ENCODE measurements at regions not wholly inside any gene's neighbourhood (a gene's known extent, or its start where the extent isn't known, plus 50 kb on each side); places are given as distances from the start of the nearest gene placed in this dataset.
"Not testable (repeated sequence)": the region's sequence is repeated elsewhere in the genome, so short reads cannot be mapped to it uniquely, and the experiment has no call there.

DNA sequence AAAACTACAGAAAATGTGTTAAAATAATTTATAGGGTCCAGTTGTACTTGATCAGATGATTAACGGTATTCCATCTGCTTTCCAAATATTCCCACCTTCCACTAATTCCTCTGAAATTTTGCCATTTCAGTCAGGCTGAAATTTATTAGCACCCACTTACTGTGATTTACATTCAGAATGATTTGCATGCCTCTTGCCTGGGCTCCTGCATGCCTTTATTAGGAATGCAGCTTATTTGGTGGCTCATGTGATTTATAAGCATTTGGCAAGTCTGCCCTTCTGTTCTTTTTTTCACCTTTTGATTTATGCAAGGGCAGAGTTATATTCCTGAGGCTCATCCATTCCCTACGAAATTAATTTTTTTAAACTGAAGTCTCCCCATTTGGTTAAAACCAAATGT, 1594.5 kb upstream of the PIK3C3 start:
- DNase-seq (ENCODE audit: low read depth in 4 of 4, low spot score in 3 of 4), result no peak

DNA sequence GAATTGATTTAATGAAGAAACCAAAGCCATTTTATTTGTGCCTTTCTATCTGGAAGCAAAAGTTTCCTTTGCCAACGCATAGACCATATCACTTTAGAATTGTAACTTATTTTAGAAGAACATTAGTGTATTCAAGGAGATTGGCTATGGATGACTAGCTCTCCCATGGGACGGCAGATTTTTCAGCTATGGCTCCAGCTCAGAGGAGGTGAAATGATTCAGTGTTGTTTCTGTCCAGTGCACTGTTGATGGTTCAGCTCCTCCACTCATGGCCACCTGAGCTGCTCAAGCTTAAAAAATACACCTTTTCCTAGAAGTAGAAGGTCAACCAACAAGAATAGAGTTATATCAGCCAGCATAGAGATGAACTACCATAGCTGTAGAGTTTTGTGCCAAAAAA, 1597.5 kb upstream of the PIK3C3 start:
- no peak for DNase-seq (ENCODE audit: low read depth in 4 of 4, low spot score in 3 of 4)

DNA sequence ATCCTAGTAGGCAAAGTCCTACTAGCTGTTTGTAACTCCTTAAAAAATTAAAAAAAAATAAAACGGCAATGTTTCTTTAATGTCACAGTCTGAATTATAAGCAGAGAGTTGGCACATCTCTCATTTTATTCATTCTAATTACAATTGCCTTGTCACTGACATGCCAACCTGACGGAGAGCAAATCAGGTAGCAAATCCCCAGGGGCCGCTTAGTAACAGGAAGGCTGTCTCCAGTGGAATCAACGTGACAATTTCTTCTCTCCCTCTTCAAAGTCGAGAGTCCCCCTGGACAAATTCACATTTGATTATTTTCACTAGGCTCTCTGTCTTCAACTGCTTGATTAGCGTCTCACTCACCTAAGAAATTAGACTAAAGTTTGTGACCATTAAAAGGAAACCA, 1598.9 kb upstream of the PIK3C3 start:
- no peak for DNase-seq (ENCODE audit: low read depth in 4 of 4, low spot score in 3 of 4)

DNA sequence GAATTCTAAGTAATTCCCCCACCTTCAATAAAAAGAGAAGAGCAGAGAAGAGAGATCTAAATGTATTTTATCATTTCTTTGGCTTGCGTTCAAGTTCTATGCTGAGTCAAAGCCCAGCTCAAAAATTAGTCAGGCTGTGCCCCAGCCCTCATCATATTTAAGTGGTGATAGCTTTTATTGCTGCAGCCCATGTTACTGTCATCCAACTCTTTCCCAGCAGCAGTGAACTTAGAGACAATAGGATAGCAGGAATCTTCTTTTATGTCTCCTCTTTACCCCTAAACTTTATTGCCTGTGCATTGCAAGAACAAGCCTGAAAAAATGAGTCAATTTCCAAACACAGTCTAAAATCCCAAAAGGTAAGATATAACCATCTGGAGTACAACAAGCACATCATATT, 1599.3 kb upstream of the PIK3C3 start:
- DNase-seq (ENCODE audit: low read depth in 4 of 4, low spot score in 3 of 4), result no peak

DNA sequence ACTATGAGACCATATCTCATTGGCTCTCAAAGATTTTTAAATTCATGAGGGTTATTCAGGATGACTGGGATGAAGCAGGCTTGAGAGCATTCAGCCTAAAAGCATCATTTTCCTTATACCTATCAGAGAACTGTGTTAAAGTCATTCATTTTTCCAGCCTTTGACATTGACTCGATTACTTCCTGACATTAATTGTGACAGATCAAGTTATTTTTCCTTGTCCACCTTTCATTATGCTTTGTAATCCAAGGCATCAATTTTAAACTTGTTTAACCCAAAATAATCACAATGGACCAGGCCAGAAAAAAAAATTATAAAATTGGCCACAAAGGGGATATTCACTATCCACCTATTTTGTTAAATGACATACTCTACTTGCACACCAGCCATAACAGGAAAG, 1606.8 kb upstream of the PIK3C3 start:
- no peak for DNase-seq (ENCODE audit: low read depth in 4 of 4, low spot score in 3 of 4)

DNA sequence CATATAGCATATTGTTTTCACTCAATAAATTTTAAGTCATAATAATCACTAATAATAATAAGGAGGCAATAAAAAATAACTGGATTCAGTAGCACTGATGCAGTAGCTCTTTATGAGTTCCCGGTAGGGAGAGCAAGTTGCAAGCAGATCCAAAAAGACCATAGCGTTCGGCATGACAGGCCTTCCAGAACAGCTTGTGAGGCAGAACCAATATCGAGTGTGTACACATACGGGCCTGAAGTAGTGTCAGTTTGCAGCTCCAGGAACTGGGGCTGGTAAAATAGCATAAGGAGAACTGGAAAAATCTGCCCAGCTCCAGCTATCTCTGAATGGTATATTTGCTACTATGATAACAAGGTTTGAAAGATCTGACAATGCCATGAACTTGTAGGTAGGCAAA, 1607.8 kb upstream of the PIK3C3 start:
- DNase-seq (ENCODE audit: low read depth in 4 of 4, low spot score in 3 of 4), result no peak

DNA sequence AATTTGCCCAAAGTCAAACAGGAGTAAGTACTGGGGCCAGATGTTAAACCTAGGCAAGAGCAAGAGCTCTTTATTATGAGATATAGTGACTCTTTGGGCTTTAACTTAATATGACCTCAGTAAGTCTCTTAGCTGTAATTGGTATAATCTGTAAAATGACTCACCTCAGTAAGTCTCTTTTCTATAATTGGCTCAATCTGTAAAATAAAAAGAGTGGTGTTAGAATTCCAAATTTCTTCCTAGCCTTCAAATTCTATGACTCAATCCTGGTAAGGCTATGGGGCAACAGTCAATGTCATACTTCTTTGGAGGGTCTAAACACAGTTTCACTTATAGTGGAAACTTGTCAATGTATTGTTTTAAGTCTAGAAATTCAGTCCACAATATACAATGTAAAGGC, 1608.9 kb upstream of the PIK3C3 start:
- DNase-seq (ENCODE audit: low read depth in 4 of 4, low spot score in 3 of 4), result no peak

DNA sequence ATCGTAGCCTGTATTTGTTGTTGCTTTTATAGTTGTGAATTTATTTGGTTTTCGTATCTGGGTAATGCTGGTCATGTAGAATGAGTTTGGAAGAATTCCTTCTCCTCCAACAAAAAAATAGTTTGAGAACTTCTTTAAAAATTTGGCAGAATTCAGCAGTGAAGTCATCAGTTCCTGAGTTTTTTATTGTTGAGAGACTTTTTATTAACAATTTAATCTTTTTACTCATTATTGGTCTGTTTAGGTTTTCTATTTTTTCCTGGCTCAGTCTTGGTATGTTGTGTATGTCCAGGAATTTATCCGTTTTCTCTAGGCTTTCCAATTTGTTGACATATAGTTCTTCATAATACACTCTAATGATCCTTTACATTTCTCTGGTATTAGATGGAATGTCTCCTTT, 1613.3 kb upstream of the PIK3C3 start:
- no peak for DNase-seq (ENCODE audit: low read depth in 4 of 4, low spot score in 3 of 4)

DNA sequence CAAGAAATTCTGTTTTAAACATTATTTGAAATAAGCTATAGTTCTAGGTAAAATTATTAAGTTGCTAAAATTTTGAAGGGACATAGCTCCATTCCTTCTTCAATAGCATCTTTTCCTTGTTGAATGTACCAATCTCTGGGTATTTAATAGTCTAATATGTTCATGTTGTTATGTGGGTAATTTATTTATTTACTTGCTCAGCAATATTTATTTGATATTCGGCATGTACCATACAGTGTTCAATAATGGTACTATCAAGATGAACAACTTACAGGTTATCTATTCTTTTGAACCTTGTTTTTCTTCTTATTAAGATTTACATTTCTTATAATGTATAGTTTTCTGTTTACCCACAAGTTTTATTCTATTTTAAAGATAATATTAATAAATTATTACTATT, 1616.8 kb upstream of the PIK3C3 start:
- DNase-seq (ENCODE audit: low read depth in 4 of 4, low spot score in 3 of 4), result no peak

DNA sequence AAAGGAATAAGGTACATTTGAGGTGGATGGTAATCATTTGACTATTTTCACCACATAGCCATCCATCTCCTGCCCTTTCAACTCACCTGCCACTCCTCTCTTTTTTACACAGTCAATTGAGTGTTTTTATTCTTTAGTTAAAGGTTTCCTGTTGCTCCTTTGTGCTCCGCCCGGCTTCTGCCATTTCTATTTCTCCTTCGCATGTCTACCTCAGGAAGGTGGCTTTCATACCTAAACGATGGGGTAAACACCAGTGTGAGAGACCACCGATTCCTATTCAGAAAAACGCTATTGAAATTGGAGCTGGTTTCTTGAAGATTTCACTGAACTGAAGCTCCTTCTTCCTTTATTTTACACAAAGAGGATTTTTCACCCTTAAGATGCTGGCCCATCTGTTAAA, 1628.0 kb upstream of the PIK3C3 start:
- DNase-seq (ENCODE audit: low read depth in 4 of 4, low spot score in 3 of 4), result no peak

DNA sequence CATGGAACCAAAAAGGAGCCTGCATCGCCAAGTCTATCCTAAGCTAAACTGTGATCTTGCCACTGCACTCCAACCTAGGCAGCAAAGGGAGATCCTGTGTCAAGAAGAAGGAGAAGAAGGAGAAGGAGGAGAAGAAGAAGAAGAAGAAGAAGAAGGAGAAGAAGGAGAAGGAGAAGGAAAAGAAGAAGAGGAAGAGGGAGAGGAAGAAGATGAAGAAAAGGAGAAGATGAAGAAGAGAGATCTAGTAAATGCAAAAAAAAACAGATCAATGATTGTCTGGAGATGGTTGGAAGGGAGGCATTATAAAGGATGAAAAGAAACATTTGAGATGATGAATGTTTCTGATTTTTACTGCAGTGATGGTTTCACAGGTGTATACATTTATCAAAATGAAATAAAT, 1629.0 kb upstream of the PIK3C3 start:
- DNase-seq (ENCODE audit: low read depth in 4 of 4, low spot score in 3 of 4), result no peak

DNA sequence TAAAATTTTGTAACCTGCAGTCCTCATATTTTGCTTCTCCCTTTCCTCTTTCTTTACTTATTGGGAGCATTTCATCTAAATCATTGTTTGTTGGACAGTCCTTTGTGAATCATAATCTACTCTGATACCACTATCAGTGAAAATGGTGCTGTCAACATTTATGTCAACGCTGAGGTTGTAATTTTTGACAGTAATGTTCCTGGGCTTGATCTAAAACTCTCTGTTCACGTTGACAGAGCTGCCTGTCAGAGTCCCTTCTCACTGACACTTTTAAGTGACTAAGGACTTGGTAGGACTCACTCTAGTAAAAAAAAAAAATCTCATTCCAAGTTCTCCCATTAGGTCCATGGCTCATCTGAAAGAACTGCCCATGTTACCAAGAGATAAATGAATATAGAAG, 1640.8 kb upstream of the PIK3C3 start:
- DNase-seq (ENCODE audit: low read depth in 4 of 4, low spot score in 3 of 4), result no peak

DNA sequence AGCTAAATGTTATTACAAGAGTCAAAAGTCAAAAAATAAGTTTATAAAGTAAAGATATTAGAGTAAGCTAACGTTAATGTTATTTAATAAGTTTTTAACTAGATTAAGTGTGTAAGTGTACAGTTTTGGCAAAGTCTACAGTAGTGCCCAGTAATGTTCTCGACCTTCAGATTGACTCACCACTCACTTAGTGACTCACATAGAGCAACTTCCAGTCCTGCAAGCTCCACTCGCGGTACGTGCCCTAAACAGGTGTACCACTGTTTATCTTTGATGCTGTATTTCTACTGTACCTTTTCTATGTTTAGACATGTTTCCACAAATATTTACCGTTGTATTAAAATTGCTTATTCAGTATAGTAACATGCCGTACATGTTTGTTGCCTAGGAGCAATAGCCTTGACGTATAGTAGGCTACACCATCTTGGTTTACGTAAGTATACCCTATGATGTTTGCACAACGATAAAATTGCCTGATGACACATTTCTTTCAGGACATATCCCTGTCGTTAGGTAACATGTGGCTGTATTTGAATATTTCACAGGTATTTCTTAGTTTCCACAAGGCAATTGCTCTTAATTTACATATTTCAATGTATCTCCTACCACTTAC, 1641.9 kb upstream of the PIK3C3 start:
- no peak for DNase-seq (ENCODE audit: low read depth in 4 of 4, low spot score in 3 of 4)

DNA sequence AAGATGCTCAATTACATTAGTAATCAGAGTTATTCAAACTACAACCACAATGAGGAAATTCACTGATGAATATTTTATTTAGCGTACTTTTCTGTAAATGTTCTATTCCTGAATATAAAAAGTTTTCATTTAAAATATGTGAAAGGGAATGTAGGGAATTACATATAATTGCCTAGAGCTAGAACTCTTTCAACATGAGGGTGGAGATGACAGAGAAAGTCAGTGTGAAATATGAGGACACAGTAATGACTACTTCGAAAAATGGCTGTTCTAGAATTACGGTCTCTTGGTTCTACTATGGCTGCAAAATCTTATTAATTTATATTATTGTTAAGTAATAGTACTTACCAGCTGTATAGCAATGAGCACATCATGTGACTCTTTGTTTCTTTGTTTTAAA, 1647.4 kb upstream of the PIK3C3 start:
- no peak for DNase-seq (ENCODE audit: low read depth in 4 of 4, low spot score in 3 of 4)

DNA sequence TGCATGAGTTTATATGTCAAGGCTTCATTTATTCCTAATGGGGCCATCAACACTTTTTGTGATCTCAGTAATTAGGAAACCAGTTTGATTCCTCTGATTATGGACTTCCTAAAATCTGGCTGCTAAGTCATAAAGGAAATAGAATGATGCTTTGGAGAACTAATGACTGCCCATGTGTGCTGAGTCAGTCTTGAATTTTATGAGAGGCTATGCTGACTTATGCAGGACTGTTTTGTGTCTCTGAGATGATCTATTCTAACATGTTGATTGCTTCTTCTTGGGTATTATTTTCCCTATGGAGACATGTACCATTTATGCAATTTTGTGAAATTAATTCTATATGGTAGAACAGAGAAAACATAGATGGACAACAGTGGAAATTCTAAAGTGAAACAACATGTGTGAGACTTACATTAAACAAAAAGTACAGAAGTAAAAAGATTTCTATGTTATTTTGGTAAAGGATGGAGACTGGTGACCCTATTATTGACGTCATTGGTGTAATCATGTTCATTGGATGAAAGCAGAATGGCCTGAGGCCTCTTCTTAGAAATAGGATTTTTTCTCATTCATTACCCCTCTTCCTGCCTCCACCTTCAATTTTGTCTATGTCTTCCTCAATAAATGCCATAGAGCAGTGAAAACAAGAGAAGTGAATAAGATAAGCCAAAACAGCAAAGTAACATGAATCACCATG, 1658.2 kb upstream of the PIK3C3 start:
- DNase-seq (ENCODE audit: low read depth in 4 of 4, low spot score in 3 of 4), result no peak

DNA sequence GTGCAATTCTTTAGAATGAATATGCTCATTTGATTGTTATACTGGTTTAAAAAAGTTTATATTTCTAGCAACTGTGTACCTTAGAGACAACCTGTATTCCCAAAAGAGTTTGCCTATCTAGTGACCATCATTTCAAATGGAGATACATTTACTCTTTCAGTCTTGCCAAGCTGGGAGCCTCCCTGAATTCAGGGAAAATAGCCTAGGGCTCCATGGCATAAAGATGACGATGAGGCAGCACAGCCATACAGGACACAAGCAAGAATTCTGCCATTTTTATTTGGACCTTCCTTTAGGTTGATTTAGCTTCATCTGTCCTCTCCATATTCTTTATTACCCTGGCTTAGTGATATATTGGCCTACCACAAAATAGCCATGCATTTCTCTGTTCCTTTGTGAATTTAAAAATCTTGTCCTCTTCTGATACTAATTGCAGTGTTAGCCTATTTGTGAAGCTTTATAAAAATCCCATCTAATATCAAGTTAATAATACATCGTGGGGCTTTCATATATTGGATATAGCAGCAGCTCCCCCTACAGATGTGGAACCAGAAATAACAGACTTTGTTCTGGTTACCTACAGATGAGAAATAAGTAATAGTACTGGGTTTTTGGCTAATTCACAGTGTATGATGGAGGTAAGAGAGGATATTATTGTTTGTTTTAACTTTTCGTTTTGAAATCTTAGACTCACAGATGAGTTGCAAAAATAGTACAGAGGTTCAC, 1661.9 kb upstream of the PIK3C3 start:
- DNase-seq (ENCODE audit: low read depth in 4 of 4, low spot score in 3 of 4), result no peak

DNA sequence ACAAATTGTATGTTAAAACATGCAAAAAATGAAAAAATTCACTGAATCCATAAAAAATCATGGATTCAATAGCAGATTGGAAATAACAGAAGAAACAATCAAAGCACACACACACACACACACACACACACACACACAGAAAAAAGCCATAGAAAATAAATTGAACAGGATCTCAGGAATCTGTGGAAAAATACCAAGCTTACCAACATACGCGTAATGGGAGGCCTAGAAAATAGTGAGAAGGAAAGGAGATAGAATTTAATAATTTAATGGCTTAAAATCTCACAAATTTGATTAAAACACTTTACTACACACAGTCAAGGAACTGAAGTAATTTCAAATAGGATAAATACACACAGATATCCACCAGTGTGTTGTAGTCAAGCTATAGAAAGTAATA, 1671.5 kb upstream of the PIK3C3 start:
- no peak for DNase-seq (ENCODE audit: low read depth in 4 of 4, low spot score in 3 of 4)

DNA sequence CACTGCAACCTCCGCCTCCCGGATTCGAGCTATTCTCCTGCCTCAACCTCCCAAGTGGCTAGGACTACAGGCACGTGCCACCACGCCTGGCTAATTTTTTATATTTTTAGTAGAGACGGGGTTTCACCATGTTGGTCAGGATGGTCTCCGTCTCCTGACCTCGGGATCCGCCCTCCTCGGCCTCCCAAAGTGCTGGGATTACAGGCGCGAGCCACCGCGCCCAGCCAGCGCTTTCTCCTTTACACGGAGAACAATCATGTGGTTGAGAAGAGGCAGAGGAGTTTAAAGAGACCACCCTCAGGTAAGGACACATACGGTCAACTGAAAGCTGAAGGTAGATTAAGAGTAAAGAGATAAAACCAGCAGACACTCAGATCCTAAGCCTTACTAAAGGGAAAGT, 1673.7 kb upstream of the PIK3C3 start:
- not testable (repeated sequence) for DNase-seq (ENCODE audit: low read depth in 4 of 4, low spot score in 3 of 4)

DNA sequence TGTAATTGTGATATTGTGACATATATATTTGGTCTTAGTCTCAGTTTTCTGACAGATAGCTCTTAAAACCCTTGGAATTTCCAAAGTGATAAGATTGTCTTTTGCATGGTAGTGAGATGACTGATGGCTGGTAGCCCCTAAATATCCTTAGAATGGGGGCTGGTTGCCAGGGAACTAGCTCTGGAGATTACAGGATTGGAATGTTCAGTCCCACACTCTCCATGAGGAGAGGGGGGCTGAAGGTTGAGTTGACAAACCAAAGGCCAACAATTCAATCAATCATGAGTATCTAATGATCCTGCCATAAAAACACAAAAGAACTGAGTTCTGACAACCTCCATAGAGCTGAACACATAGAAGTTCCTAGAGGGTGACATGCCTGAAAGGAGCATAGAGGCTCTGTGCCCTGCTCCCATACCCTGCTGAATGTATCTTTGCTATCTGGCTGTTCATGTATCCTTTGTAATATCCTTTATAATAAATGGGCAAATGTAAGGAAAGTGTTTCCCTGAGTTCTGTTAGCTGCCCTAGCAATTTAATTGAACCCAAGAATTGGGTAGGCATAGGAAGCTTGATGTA, 1680.3 kb upstream of the PIK3C3 start:
- no peak for DNase-seq (ENCODE audit: low read depth in 4 of 4, low spot score in 3 of 4)

DNA sequence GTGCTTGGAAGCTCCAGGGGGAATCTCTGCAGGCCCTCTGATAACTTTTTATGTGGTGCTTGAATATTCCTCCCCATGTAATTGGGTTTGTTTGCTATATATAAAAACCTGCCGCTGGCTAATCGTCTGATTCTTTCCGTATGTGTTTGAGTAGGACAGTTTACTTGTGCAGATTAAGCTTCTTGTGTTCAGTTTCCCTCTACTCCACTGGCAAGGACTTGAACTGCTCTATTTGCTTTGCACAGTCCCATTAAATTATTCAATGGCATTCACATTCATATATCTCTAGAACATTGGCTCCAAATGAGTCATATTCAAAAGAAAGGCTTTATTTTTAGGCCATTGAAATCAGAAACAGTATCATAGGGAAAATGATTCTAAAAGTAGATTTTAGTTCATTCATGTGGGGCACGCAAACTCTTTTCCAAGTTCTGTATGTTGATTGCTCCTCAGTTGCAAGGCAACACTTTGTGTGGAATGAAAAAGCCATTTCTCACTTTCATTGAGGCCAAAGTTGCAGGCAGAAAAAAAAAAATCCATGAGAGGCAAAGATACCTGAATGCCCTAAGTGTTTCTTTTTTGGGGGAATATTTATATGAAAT, 1682.3 kb upstream of the PIK3C3 start:
- DNase-seq (ENCODE audit: low read depth in 4 of 4, low spot score in 3 of 4), result no peak

DNA sequence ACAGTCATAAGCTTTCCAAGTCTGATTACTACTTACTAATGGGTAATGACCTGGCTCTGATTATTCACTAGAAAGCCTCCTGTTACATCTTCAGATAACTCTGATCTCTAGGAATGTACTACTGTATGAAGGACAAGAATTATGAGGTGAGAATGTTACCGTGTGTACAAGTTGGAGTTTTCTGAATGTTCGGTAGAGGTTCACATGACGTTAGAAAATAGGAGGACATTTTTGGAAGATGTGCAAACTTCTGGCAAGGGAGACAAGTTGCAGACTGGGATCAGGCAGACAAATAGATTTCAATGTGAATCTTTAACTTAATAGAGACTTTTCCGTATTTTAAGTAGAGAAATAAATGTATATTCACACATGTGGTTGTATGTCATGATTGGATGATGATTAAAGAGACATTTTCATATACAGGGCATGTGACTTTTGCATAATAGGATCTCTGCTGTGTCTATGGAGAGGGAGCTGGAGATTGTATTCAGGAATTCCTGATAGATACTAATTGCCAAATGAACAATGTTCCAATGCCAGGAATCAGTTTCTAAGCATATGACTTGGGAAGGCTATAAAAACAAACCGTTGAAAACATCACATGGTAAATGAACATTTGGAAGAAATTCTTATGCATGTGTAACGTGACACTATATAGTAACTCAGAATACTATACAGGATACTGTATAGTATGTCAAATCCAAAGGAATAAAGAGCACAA, 1695.8 kb upstream of the PIK3C3 start:
- no peak for DNase-seq (ENCODE audit: low read depth in 4 of 4, low spot score in 3 of 4)
